ENCODE measurements at regions not wholly inside any gene's neighbourhood (a gene's known extent, or its start where the extent isn't known, plus 50 kb on each side); places are given as distances from the start of the nearest gene placed in this dataset.
A peak's percentile ranks its signal among the peaks of the same experiment; 100 is the strongest.
"Not testable (repeated sequence)": the region's sequence is repeated elsewhere in the genome, so short reads cannot be mapped to it uniquely, and the experiment has no call there.

DNA sequence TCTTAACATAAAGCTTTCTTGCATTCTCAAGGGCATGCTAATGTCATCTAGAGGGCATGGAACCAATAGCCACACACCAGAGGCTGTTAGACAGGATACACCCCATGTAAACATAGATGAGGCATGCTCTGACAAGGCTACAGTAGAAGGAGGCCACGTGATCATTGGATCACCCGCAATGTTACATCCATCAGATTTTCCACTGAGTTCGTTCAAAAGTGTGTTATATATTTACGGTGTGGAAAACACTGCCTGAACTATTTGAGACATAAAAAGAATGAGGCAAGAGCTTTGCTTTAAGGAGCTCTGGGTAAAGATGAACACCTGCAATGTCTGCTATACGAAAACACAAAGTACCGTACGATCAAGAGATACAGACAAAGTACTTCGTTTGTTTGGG, 817.5 kb upstream of the SLC10A2 start:
- DNase-seq, result no peak

- DNase-seq, result peak; percentile 85
Measured at GRCh38 chr13:103883164-103883563, 816.9 kb upstream of the SLC10A2 start.

DNA sequence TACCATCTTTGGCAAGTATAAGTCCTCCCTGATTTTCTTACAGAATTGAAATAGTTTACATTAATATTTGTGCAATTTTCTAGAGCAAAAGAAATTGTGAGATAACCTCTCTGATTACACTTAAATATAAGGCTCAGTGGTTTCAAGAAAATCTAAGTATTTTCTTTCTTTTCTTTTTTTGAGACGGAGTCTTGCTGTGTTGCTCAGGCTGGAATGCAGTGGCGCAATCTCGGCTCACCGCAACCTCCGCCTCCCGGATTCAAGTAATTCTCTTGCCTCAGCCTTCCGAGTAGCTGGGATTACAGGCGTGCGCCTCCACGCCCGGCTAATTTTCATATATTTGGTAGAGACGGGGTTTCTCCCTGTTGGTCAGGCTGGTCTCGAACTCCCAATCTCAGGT, 813.9 kb upstream of the SLC10A2 start:
- DNase-seq, result not testable (repeated sequence)

- no peak for DNase-seq
Measured at GRCh38 chr13:103878891-103879605, 812.8 kb upstream of the SLC10A2 start.

- DNase-seq, result no peak
Measured at GRCh38 chr13:103876571-103876970, 810.4 kb upstream of the SLC10A2 start.

DNA sequence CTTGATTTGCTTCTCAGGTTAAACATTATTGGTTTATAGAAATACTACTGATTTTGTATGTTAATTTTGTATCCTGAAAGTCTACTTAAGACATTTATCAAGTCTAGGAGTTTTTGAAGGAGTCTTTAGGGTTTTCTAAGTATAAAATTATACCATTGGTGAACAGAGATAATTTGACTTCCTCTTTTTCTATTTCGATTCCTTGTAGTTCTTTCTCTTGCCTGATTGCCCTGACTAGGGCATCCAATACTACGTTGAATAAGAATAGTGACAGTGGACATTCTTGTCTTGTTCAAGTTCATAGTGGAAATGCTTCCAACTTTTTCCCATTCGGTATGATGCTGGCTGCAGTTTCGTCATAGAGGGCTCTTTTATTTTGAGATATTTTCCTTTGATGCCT, 807.5 kb upstream of the SLC10A2 start:
- DNase-seq, result no peak

DNA sequence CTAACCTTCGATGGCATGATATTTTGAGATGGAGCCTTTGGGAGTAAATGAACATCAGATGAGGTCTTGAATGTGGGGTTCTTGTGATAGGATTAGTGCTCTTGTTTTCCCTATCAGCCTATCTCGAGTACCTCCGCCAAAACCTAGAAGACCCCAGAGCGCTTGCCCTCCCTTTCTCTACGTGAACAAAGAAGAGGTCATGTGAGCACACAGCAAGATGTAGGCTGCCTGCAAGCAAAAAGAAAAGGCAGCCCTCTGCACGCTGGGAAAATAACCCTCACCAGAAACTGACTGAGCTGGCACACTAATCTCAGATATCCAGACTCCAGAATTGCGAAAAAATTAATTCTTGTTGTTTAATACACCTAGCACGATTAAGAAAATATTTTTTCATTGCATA, 799.8 kb upstream of the SLC10A2 start:
- DNase-seq, result no peak

DNA sequence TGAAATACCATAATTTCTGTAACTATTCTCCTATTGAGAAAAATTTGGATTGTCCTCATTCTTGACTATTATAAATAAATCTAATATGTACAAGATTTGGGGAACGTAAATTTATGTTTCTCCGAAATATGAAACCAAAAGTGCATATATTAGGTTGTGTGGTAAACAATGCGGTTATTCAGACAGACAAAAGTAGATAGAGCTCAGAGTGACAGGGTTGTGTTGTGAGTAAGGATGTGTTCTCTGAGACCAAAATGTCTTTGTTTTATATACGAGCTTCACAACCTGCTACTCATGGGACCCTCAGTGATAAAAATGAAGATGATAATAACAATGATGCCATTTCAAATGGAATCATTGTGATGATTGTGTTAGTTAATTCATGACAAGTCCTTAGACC, 796.3 kb upstream of the SLC10A2 start:
- DNase-seq, result no peak

GRCh38 chr13:103859952-103860351, 793.7 kb upstream of the SLC10A2 start:
- no peak for DNase-seq

GRCh38 chr13:103852036-103852435, 785.8 kb upstream of the SLC10A2 start:
- no peak for DNase-seq

DNA sequence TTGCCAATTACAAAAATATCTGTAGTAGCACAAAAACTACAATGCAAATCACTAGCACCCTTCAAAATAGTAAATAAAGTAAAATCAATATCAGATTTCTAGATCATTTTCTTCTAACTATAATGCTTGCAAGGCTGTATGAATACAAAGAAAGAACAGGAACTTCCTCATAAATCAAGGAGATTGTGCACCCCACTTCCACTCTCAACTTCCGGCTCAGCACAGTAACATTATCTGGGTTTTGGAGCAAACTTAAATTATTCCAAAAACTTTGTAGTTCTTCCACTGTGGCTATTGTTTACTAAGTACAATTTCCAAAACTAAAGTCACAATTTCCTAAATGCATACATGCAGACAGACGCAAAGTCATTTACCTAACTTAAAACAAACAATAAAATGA, 778.3 kb upstream of the SLC10A2 start:
- no peak for DNase-seq

DNA sequence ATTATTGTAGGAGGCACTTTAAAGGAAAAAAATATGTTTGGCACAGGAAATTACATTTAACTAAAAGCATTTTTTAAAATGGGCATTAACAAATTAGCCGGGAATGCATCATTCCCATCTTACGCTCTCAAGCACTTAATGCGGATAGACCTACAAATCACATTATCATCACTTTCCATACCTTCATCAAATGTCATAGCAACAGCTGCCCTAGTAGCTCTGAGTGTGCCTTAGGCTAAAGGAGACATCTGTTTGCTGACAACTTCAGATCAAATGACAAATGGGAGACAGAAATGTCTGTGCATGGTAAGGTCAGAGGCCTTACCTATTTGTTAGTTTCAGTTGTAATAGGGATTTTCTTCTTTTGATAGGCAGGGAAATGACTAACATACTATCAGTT, 773.2 kb upstream of the SLC10A2 start:
- DNase-seq, result no peak

- DNase-seq, result no peak
Measured at GRCh38 chr13:103835052-103835451, 768.8 kb upstream of the SLC10A2 start.

DNA sequence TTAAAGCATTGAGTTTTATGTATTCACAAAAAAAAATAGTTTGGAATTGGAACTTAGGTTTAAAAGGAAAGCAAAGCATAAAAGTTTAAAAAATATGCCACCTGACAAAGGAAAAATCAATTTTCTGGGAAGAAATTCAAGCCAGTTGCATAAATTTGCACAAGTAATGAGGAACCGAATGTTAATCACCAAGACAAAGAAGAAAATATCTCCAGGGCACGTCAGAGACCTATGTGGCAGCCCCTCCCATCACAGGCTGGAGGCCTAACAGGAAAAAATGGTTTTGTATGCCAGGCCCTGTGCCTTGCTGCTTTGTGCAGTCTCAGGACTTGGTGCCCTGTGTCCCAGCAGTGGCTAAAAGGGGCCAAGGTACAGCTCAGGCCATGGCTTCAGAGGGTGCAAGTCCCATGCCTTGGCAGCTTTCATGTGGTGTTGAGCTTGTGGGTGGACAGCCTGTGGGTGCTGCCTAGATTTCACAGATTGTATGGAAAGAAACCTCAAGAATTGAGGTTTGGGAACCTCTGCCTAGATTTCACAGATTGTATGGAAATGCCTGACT, 767.2 kb upstream of the SLC10A2 start:
- DNase-seq, result no peak

GRCh38 chr13:103815619-103816018, 749.4 kb upstream of the SLC10A2 start:
- DNase-seq, result no peak

- DNase-seq, result no peak
Measured at GRCh38 chr13:103812971-103813370, 746.8 kb upstream of the SLC10A2 start.

- DNase-seq, result no peak
Measured at GRCh38 chr13:103812558-103812957, 746.3 kb upstream of the SLC10A2 start.

DNA sequence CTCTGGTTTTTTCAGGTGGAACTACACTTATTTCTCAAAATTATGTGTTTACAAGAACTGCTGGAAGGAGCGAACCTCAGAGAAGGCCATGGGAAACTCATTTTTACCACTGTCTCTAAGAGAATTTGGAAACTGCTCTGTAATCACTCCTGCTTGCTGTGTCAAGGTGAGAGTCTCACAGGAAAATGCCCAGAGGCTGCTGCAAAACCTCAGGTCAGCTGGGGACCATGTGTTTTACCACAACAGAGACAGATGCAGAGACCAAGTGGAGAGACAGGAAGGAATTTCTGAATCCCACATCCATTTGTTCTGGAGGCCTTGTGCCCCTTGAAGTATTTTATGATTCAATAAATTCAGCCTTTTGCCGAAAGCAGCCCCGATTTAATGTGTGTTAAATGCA, 743.8 kb upstream of the SLC10A2 start:
- no peak for DNase-seq

- DNase-seq, result no peak
Measured at GRCh38 chr13:103805771-103806170, 739.6 kb upstream of the SLC10A2 start.

GRCh38 chr13:103803349-103803748, 737.1 kb upstream of the SLC10A2 start:
- DNase-seq, result no peak

GRCh38 chr13:103799028-103799427, 732.8 kb upstream of the SLC10A2 start:
- DNase-seq, result no peak

DNA sequence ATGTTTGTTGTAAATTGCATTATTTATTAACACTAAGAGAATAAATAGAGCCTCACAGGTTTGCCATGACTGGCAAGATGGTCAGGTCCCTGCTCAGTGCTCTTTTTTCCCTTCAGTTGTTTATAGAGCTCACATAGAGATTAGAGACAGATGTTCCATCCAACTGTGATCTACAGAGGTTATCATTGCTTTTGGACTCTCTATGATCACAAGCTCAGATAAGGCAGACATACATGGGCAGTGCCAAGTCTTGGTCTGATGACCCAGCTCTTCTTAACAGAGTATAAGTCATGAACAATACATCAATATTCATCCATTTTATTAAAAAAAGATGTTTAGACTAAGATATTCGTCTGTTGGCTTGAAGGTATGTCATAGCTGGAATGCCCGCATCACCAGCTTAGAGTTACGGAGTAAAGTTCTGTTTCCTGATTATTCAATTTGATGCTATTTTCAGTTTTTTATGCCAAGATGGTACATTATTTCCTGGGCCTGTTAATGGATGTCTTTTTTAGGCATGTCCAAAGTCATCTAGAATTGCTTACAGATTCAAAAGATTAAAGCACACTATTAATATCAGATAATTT, 729.8 kb upstream of the SLC10A2 start:
- no peak for DNase-seq

- DNase-seq, result no peak
Measured at GRCh38 chr13:103794526-103794925, 728.3 kb upstream of the SLC10A2 start.

DNA sequence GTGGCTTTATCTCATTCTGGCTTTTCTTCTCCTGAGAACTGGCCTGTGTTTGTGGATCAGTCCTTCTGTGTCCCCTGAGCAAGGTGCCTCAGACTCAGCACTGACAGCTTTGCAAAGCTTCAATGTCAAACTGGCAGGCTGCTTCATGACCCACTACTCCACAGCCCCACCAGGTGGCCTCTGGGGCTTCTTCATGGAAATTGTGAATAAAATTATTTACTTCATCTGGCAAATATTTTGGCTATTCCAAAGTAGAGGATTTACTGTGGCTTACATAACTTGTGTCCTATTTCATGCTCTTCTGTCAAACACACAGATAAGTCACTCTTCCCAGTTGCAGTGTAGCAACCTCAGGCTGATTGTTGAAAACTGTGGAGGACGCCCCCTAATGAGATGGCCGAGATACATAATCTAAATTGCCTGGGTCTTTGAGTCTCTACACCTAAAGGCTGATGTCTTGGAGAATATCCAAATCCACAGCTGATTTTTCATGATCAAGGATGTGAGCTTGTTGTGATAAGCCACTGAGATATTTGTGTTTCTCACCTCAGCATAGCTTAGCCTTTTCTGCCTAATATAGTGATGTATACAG, 721.9 kb upstream of the SLC10A2 start:
- DNase-seq, result no peak
